ENCODE measurements at regions not wholly inside any gene's neighbourhood (a gene's known extent, or its start where the extent isn't known, plus 50 kb on each side); places are given as distances from the start of the nearest gene placed in this dataset.

- DNase-seq: no peak
- Histone ChIP-seq H3K27me3 (no peaks in the 10 kb centered on the region), H3K4me3 (no peak overlapping the region), H3K36me3 (no peaks in the 10 kb centered on the region), H3K9me3 (no peaks in the 10 kb centered on the region), H3K27ac (no peak overlapping the region), H3K4me1 (no peaks in the 10 kb centered on the region)
- in situ Hi-C loops (cut with MboI; ENCODE audit: low pct_ligation_motif_present in 1 of 4, low pct_unique_long_range_greater_than_20kb in 1 of 4, low sequenced_read_pairs in 3 of 4): no loop called here
- TF ChIP-seq EP300 (IDR thresholded peaks at IDR 0.05; ENCODE audit: low read depth) (no peak), POLR2A (IDR thresholded peaks at IDR 0.05) (no peak), CTCF (IDR thresholded peaks at IDR 0.05) (no peak), POLR2AphosphoS5 (IDR thresholded peaks at IDR 0.05) (no peak)
- intact Hi-C loops (cut with DNase I; ENCODE audit: low total_unique reads): no loop called here
- 79% methylated on average over 2 of the region's 2 CpGs; no CpG with 5 or more reads in 1 of the 2 donors for WGBS, 2 donors (ENCODE audit: low coverage in 1 of 2)
These were observed 85.8 kb upstream of the CACNA2D3 start for GRCh38 chr3:54036543-54036942.

- Histone ChIP-seq H3K4me1 (no peaks in the 10 kb centered on the region), H3K9me3 (no peaks in the 10 kb centered on the region), H3K27me3 (no peaks in the 10 kb centered on the region), H3K4me3 (no peak overlapping the region), H3K36me3 (no peaks in the 10 kb centered on the region), H3K27ac (no peak overlapping the region)
- 88 to 100% methylated on average over 2 to 4 of the region's 4 CpGs for WGBS, 2 donors (ENCODE audit: low coverage in 1 of 2)
- intact Hi-C loops (cut with DNase I; ENCODE audit: low total_unique reads): no loop called here
- DNase-seq: no peak
- TF ChIP-seq CTCF (IDR thresholded peaks at IDR 0.05) (no peak), EP300 (IDR thresholded peaks at IDR 0.05; ENCODE audit: low read depth) (no peak), POLR2A (IDR thresholded peaks at IDR 0.05) (no peak)
- in situ Hi-C loops (cut with MboI; ENCODE audit: low pct_ligation_motif_present in 1 of 4, low pct_unique_long_range_greater_than_20kb in 1 of 4, low sequenced_read_pairs in 3 of 4): no loop called here
These were observed 87.4 kb upstream of the CACNA2D3 start for GRCh38 chr3:54034971-54035370.

GRCh38 chr3:54033761-54034160, 88.6 kb upstream of the CACNA2D3 start:
- H3K4me1 ChIP-seq: no peaks in the 10 kb centered on the region
- H3K27ac ChIP-seq: no peak overlapping the region
- no peaks in the 10 kb centered on the region for H3K27me3 ChIP-seq
- intact Hi-C loops (cut with DNase I; ENCODE audit: low total_unique reads): no loop called here
- H3K9me3 ChIP-seq: no peaks in the 10 kb centered on the region
- in situ Hi-C loops (cut with MboI; ENCODE audit: low pct_ligation_motif_present in 1 of 4, low pct_unique_long_range_greater_than_20kb in 1 of 4, low sequenced_read_pairs in 3 of 4): no loop called here
- H3K4me3 ChIP-seq: no peak overlapping the region
- no peak for DNase-seq
- TF ChIP-seq EP300 (IDR thresholded peaks at IDR 0.05; ENCODE audit: low read depth) (no peak), POLR2A (IDR thresholded peaks at IDR 0.05) (no peak), POLR2AphosphoS5 (IDR thresholded peaks at IDR 0.05) (no peak), CTCF (IDR thresholded peaks at IDR 0.05) (no peak)
- 85 to 89% methylated on average over 11 to 16 of the region's 17 CpGs for WGBS, 2 donors (ENCODE audit: low coverage in 1 of 2)
- H3K36me3 ChIP-seq: no peaks in the 10 kb centered on the region

- H3K27ac ChIP-seq: no peak overlapping the region
- no peaks in the 10 kb centered on the region for H3K27me3 ChIP-seq
- 92 to 100% methylated on average over 2 to 5 of the region's 5 CpGs for WGBS, 2 donors (ENCODE audit: low coverage in 1 of 2)
- H3K4me1 ChIP-seq: no peaks in the 10 kb centered on the region
- TF ChIP-seq POLR2A (IDR thresholded peaks at IDR 0.05): no peak
- no peak for TF ChIP-seq CTCF (IDR thresholded peaks at IDR 0.05)
- no peak for TF ChIP-seq POLR2AphosphoS5 (IDR thresholded peaks at IDR 0.05)
- TF ChIP-seq EP300 (IDR thresholded peaks at IDR 0.05; ENCODE audit: low read depth): no peak
- no peaks in the 10 kb centered on the region for H3K36me3 ChIP-seq
- no peak overlapping the region for H3K4me3 ChIP-seq
- in situ Hi-C loops (cut with MboI; ENCODE audit: low pct_ligation_motif_present in 1 of 4, low pct_unique_long_range_greater_than_20kb in 1 of 4, low sequenced_read_pairs in 3 of 4) (no loop called here), intact Hi-C loops (cut with DNase I; ENCODE audit: low total_unique reads) (no loop called here)
- no peaks in the 10 kb centered on the region for H3K9me3 ChIP-seq
- DNase-seq: no peak
These were observed 89.8 kb upstream of the CACNA2D3 start for GRCh38 chr3:54032598-54032997.
